Lung (tissue), 11 donors: ENCODE measurements at regions not wholly inside any gene's neighbourhood (a gene's known extent, or its start where the extent isn't known, plus 50 kb on each side); places are given as distances from the start of the nearest gene placed in this dataset.
"Not testable (repeated sequence)": the region's sequence is repeated elsewhere in the genome, so short reads cannot be mapped to it uniquely, and the experiment has no call there.

Source experiments
- ATAC-seq: fragments of 200-7000 bp; cut with Tn5 transposase; one replicate; pipeline ENCODE4 v1.9.1; 2020; ENCODE audit warnings: moderate number of reproducible peaks; ENCODE audit not compliant: insufficient read depth, low FRiP score
- DNase-seq, 3 donors: peaks; one replicate each; pipeline ENCODE4 v3.0.0-alpha.2; 2013 to 2017
- H3K27ac ChIP-seq, 2 donors: one replicate each; pipeline ENCODE4 v1.5.1; 2013; ENCODE audit warnings: mild to moderate bottlenecking in 2 of 2, moderate library complexity in 2 of 2, control low read depth in 1 of 2, inconsistent platforms in 1 of 2, low read depth in 1 of 2, low read length in 1 of 2
- H3K27me3 ChIP-seq, 3 donors: one replicate each; pipeline ENCODE4 v1.5.1; 2013; ENCODE audit warnings: low read length in 2 of 3; ENCODE audit not compliant: control insufficient read depth in 3 of 3, insufficient read depth in 3 of 3
- H3K36me3 ChIP-seq, 4 donors: one replicate each; pipeline ENCODE4 v1.5.1; 2013; ENCODE audit warnings: low read length in 4 of 4, mild to moderate bottlenecking in 1 of 4, moderate library complexity in 1 of 4; ENCODE audit not compliant: control insufficient read depth in 4 of 4, insufficient read depth in 4 of 4
- H3K4me1 ChIP-seq, 5 donors: one replicate each; pipeline ENCODE4 v1.5.1; 2013; ENCODE audit warnings: low read length in 5 of 5, mild to moderate bottlenecking in 2 of 5, moderate library complexity in 1 of 5; ENCODE audit not compliant: control insufficient read depth in 5 of 5, insufficient read depth in 5 of 5
- H3K4me3 ChIP-seq: one replicate; pipeline ENCODE4 v1.5.1; 2013; ENCODE audit warnings: mild to moderate bottlenecking, control low read depth, moderate library complexity
- H3K9ac ChIP-seq, 2 donors: one replicate each; pipeline ENCODE4 v1.5.1; 2013; ENCODE audit warnings: low read length in 2 of 2, control low read depth in 1 of 2; ENCODE audit not compliant: insufficient read depth in 1 of 2
- H3K9me3 ChIP-seq, 4 donors: one replicate each; pipeline ENCODE4 v1.5.1; 2013; ENCODE audit warnings: low read length in 3 of 4, mild to moderate bottlenecking in 1 of 4, moderate library complexity in 1 of 4; ENCODE audit not compliant: control insufficient read depth in 4 of 4, insufficient read depth in 3 of 4
- WGBS, 2 donors: extraction: QIAGEN DNeasy Blood & Tissue Kit; methylation state at CpG; one replicate each; pipeline ENCODE4 v1.1.7; 2013; 5-methylcytosine and 5-hydroxymethylcytosine counted together
- TF ChIP-seq, protein P1 (sequence below): IDR thresholded peaks from 2 replicates; pipeline ENCODE4 v1.5.1; 2012; ENCODE audit warnings: mild to moderate bottlenecking; ENCODE audit errors: control extremely low read depth, extremely low read depth
- donor health status: control.
- donor health status: control.
- donor health status: Bipolar disorder and iron deficiency.
- donor health status: healthy.
- donor health status: DM: yes; HTN: yes; CAD: no.

DNA sequence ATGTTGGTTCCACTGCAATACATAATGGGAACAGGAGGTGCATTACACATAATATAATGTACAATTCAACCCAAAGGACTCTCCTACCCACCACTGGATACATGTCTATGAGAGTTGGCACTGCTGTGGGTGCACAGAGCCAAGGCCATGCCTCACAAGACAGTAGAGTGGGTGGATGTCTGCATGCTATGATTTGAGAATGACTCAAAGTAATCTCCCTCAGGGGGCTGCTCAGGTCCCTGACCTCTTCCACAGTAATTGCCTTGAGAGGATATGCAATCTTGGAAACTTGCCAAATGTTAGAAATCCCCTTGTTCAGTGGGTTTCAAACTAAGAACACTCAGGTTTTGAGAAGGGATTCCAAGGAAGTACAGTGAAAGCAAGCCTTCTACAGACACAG lies 79.0 kb downstream of the ANKEF1 start:
- ATAC-seq (no peak), DNase-seq (no peak)
- Histone ChIP-seq H3K4me1 (no peaks in the 10 kb centered on the region), H3K4me3 (no peak overlapping the region), H3K36me3 (no peaks in the 10 kb centered on the region), H3K27me3 (no peaks in the 10 kb centered on the region), H3K9me3 (peaks cover 0 to 3% (median 0%) of the 10 kb centered on the region in 4 donors), H3K27ac (no peak overlapping the region), H3K9ac (no peak overlapping the region)
- TF ChIP-seq, protein P1, sequence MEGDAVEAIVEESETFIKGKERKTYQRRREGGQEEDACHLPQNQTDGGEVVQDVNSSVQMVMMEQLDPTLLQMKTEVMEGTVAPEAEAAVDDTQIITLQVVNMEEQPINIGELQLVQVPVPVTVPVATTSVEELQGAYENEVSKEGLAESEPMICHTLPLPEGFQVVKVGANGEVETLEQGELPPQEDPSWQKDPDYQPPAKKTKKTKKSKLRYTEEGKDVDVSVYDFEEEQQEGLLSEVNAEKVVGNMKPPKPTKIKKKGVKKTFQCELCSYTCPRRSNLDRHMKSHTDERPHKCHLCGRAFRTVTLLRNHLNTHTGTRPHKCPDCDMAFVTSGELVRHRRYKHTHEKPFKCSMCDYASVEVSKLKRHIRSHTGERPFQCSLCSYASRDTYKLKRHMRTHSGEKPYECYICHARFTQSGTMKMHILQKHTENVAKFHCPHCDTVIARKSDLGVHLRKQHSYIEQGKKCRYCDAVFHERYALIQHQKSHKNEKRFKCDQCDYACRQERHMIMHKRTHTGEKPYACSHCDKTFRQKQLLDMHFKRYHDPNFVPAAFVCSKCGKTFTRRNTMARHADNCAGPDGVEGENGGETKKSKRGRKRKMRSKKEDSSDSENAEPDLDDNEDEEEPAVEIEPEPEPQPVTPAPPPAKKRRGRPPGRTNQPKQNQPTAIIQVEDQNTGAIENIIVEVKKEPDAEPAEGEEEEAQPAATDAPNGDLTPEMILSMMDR: no peak

DNA sequence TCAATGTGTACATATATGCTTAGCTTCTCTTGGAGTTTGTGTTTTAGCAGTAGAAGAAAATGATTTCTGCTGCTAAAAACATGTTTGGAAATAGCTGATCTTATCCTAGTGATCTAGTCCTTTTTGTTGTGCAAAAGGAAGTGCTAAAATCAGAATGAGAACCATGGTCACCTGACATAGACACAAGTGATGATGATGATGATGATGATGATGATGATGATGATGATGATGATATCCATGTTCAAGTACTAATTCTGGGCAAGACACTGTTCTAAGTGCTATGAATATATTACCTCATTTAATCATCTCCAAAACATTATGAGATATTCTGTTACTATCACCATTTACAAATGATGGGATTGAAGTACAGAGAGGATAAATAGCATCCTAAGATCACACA lies 79.8 kb downstream of the ANKEF1 start:
- TF ChIP-seq, protein P1: no peak
- ATAC-seq: no peak
- no peak overlapping the region for H3K9ac ChIP-seq
- H3K9me3 ChIP-seq: peaks cover 0 to 3% (median 0%) of the 10 kb centered on the region in 4 donors
- no peak for DNase-seq
- H3K27me3 ChIP-seq: no peaks in the 10 kb centered on the region
- H3K4me3 ChIP-seq: no peak overlapping the region
- no peak overlapping the region for H3K27ac ChIP-seq
- H3K36me3 ChIP-seq: no peaks in the 10 kb centered on the region
- no peaks in the 10 kb centered on the region for H3K4me1 ChIP-seq

DNA sequence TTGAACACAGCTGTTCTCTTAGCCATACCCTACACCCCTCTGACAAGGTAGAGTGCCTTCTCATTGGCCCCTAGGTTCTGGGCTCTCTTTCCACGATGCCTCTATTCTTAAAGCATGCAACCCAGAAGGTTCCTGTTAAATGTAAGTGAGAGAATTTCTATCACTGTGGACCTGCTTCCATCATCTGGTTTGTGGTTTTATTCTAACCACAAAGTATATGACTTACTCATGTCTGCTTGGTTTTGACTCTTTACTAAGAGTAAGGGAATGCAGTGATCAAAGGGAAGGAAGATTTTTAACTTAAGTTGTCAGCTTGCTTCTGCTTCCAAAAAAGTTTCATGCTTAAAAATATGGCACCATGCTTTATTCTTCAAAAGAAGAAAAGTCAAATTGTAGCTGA lies 80.2 kb downstream of the ANKEF1 start:
- no peak for ATAC-seq
- H3K36me3 ChIP-seq: no peaks in the 10 kb centered on the region
- WGBS, 2 donors: 60 to 81% methylated on average over 1 of the region's 1 CpG
- TF ChIP-seq, protein P1: no peak
- H3K4me3 ChIP-seq: no peak overlapping the region
- H3K4me1 ChIP-seq: no peaks in the 10 kb centered on the region
- no peak overlapping the region for H3K9ac ChIP-seq
- H3K9me3 ChIP-seq: no peaks in the 10 kb centered on the region
- no peaks in the 10 kb centered on the region for H3K27me3 ChIP-seq
- H3K27ac ChIP-seq: no peak overlapping the region
- no peak for DNase-seq

DNA sequence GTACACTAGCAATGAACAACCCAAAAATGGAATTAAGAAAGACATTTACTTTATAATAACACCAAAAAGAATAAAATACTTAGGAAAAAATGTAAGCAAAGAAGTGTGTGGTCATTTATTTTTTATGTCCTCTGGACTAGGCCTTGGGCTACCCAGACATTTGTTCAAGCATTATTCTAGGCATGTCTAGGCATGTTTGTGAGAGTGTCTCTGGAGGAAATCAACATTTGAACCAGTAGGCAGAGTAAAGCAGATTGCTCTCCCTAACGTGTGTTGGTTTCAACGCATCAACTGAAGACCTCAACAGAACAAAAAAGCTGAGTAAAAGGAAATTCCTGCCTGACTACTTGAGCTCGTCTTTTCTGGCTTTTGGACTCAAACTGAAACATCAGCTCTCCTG lies 84.5 kb downstream of the ANKEF1 start:
- WGBS, 2 donors: 77 to 86% methylated on average over 3 of the region's 3 CpGs
- Histone ChIP-seq H3K9ac (no peak overlapping the region), H3K27ac (no peak overlapping the region), H3K9me3 (peaks cover 0 to 7% (median 0%) of the 10 kb centered on the region in 4 donors), H3K4me3 (no peak overlapping the region), H3K27me3 (no peaks in the 10 kb centered on the region), H3K36me3 (no peaks in the 10 kb centered on the region), H3K4me1 (no peaks in the 10 kb centered on the region)
- no peak for ATAC-seq
- TF ChIP-seq, protein P1: no peak
- no peak for DNase-seq

DNA sequence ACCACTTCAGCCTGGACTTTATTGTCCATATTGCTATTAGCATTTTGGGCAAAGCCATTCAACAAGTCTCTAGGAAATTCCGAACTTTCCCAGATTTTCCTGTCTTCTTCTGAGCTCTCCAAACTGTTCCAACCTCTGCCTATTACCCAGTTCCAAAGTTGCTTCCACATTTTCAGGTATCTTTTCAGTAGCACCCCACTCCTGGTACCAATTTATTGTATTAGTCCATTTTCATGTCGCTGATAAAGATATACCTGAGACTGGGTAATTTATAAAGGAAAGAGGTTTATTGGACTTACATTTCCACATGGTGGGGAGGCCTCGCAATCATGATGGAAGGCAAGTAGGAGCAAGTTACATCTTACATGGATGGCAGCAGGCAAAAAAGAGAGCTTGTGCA lies 90.1 kb downstream of the ANKEF1 start:
- not testable (repeated sequence) for ATAC-seq, H3K4me3 ChIP-seq, H3K27me3 ChIP-seq, DNase-seq, H3K36me3 ChIP-seq, H3K27ac ChIP-seq, H3K9ac ChIP-seq, H3K9me3 ChIP-seq, H3K4me1 ChIP-seq
- WGBS, 2 donors: 90 to 93% methylated on average over 3 of the region's 3 CpGs
